MCF 10A (cell line): ENCODE measurements at regions not wholly inside any gene's neighbourhood (a gene's known extent, or its start where the extent isn't known, plus 50 kb on each side); places are given as distances from the start of the nearest gene placed in this dataset.

ENCODE experiments used
- BruUV-seq: library from RNA; stranded (reverse); fragments of 400-500 nt; replicated peaks from 2 replicates; lab custom pipeline; 2021; lab: Mats Ljungman, UMichigan
- CTCF ChIA-PET: fragments of 300-600 bp; sonication (Branson Sonifier 250); formaldehyde crosslinking; extraction: SDS; loops from one replicate; lab custom pipeline; 2021; ENCODE audit warnings: antibody characterized with exemption, inconsistent platforms; lab: Yijun Ruan, JAX
- POLR2A ChIA-PET: fragments of 300-600, 350-650 bp; sonication (Branson Sonifier 250); formaldehyde crosslinking; extraction: SDS; loops from one replicate; lab custom pipeline; 2020; ENCODE audit warnings: antibody characterized with exemption, inconsistent platforms; lab: Yijun Ruan, JAX
- DNase-seq: peaks from one replicate; pipeline ENCODE4 v3.0.0-alpha.2; 2018; ENCODE audit not compliant: unreplicated experiment
- H3K27ac Mint-ChIP-seq: one replicate; pipeline ENCODE4 v1.8.0; 2022; ENCODE audit warnings: mild to moderate bottlenecking, low read depth, mixed read lengths; ENCODE audit not compliant: unreplicated experiment
- H3K27me3 Mint-ChIP-seq: one replicate; pipeline ENCODE4 v1.8.0; 2022; ENCODE audit warnings: mixed read lengths; ENCODE audit not compliant: insufficient read depth, unreplicated experiment
- H3K36me3 Mint-ChIP-seq: one replicate; pipeline ENCODE4 v1.8.0; 2022; ENCODE audit warnings: mild to moderate bottlenecking, moderate library complexity, mixed read lengths; ENCODE audit not compliant: insufficient read depth, unreplicated experiment
- H3K4me1 Mint-ChIP-seq: one replicate; pipeline ENCODE4 v1.8.0; 2022; ENCODE audit warnings: mixed read lengths; ENCODE audit not compliant: insufficient read depth, unreplicated experiment
- H3K4me3 Mint-ChIP-seq: one replicate; pipeline ENCODE4 v1.8.0; 2022; ENCODE audit warnings: mild to moderate bottlenecking, moderate library complexity, mixed read lengths; ENCODE audit not compliant: unreplicated experiment
- H3K9me3 Mint-ChIP-seq: one replicate; pipeline ENCODE4 v1.8.0; 2022; ENCODE audit warnings: mixed read lengths; ENCODE audit not compliant: unreplicated experiment
- CTCF ChIP-seq: fragments of 200-600 bp; IDR thresholded peaks from one replicate; pipeline ENCODE4 v1.8.0; 2022; ENCODE audit warnings: antibody characterized with exemption, mild to moderate bottlenecking; ENCODE audit not compliant: unreplicated experiment
- intact Hi-C: fragments of 100-400 bp; cut with micrococcal nuclease; formaldehyde crosslinking; loops from 2 replicates; pipeline ENCODE4 v1.14.1; 2022

GRCh38 chr1:119191325-119191724 lies 50.9 kb upstream of the WARS2 start:
- H3K36me3 Mint-ChIP-seq, result peaks cover 22% of the 10 kb centered on the region
- ChIA-PET CTCF (no interaction called here), POLR2A (no interaction called here)
- peaks cover 12% of the 10 kb centered on the region for H3K9me3 Mint-ChIP-seq
- H3K27me3 Mint-ChIP-seq, result no peaks in the 10 kb centered on the region
- H3K4me1 Mint-ChIP-seq, result no peaks in the 10 kb centered on the region
- intact Hi-C loops, result no loop called here
- BruUV-seq, result no TSS peak
- DNase-seq, result no peak
- no peak overlapping the region for H3K27ac Mint-ChIP-seq
- H3K4me3 Mint-ChIP-seq, result no peak overlapping the region
- no peak for TF ChIP-seq CTCF

- no peak overlapping the region for H3K27ac Mint-ChIP-seq
- H3K36me3 Mint-ChIP-seq, result peaks cover 4% of the 10 kb centered on the region
- no peak overlapping the region for H3K4me3 Mint-ChIP-seq
- H3K27me3 Mint-ChIP-seq, result no peaks in the 10 kb centered on the region
- no peaks in the 10 kb centered on the region for H3K9me3 Mint-ChIP-seq
- H3K4me1 Mint-ChIP-seq, result no peaks in the 10 kb centered on the region
- CTCF ChIA-PET, result interaction anchor here (0.9 kb wide), 1 partner anchor 699 kb away, joined by 3 read pairs; no protein-coding TSS in a partner anchor
- BruUV-seq, result no TSS peak
- no peak for DNase-seq
- intact Hi-C loops, result no loop called here
- no peak for TF ChIP-seq CTCF
- POLR2A ChIA-PET, result no interaction called here
These were observed 63.9 kb upstream of the WARS2 start for GRCh38 chr1:119204197-119204960.

GRCh38 chr1:119204961-119205357 lies 64.5 kb upstream of the WARS2 start:
- TF ChIP-seq CTCF, result no peak
- CTCF ChIA-PET, result no interaction called here
- Mint-ChIP-seq H3K36me3 (peaks cover 4% of the 10 kb centered on the region), H3K4me1 (no peaks in the 10 kb centered on the region), H3K9me3 (no peaks in the 10 kb centered on the region), H3K27me3 (no peaks in the 10 kb centered on the region), H3K27ac (no peak overlapping the region), H3K4me3 (no peak overlapping the region)
- no TSS peak for BruUV-seq
- POLR2A ChIA-PET, result no interaction called here
- DNase-seq, result no peak
- intact Hi-C loops, result no loop called here

- CTCF ChIA-PET, result interaction anchor here (0.7 kb wide), 1 partner anchor 83 kb away, joined by 3 read pairs; no protein-coding TSS in a partner anchor
- H3K4me1 Mint-ChIP-seq, result no peaks in the 10 kb centered on the region
- no peaks in the 10 kb centered on the region for H3K9me3 Mint-ChIP-seq
- intact Hi-C loops, result no loop called here
- TF ChIP-seq CTCF, result no peak
- DNase-seq, result no peak
- H3K4me3 Mint-ChIP-seq, result no peak overlapping the region
- no TSS peak for BruUV-seq
- POLR2A ChIA-PET, result no interaction called here
- no peaks in the 10 kb centered on the region for H3K36me3 Mint-ChIP-seq
- no peaks in the 10 kb centered on the region for H3K27me3 Mint-ChIP-seq
- H3K27ac Mint-ChIP-seq, result no peak overlapping the region
These were observed 68.6 kb upstream of the WARS2 start for GRCh38 chr1:119209061-119209460.
